ENCODE measurements at regions not wholly inside any gene's neighbourhood (a gene's known extent, or its start where the extent isn't known, plus 50 kb on each side); places are given as distances from the start of the nearest gene placed in this dataset.

GRCh38 chr7:21304808-21305375, 123.0 kb upstream of the SP4 start:
- Histone ChIP-seq H3K4me3 (ENCODE audit: low read depth in 1 of 2, low read length in 2 of 2) (no peak overlapping the region), H3K36me3 (ENCODE audit: control insufficient read depth in 1 of 2, insufficient read depth in 2 of 2, low read length in 2 of 2) (no peaks in the 10 kb centered on the region), H3K4me1 (ENCODE audit: control insufficient read depth in 1 of 2, insufficient read depth in 2 of 2, low read length in 2 of 2) (no peaks in the 10 kb centered on the region), H3K9me3 (ENCODE audit: control insufficient read depth in 1 of 2, low read length in 2 of 2) (no peaks in the 10 kb centered on the region), H3K27ac (ENCODE audit: low read length) (no peak overlapping the region), H3K27me3 (ENCODE audit: low read depth, low read length) (no peaks in the 10 kb centered on the region)

GRCh38 chr7:21305455-21306235, 122.2 kb upstream of the SP4 start:
- no peaks in the 10 kb centered on the region for H3K4me1 ChIP-seq (ENCODE audit: control insufficient read depth in 1 of 2, insufficient read depth in 2 of 2, low read length in 2 of 2)
- no peak overlapping the region for H3K4me3 ChIP-seq (ENCODE audit: low read depth in 1 of 2, low read length in 2 of 2)
- H3K36me3 ChIP-seq (ENCODE audit: control insufficient read depth in 1 of 2, insufficient read depth in 2 of 2, low read length in 2 of 2) = no peaks in the 10 kb centered on the region
- H3K9me3 ChIP-seq (ENCODE audit: control insufficient read depth in 1 of 2, low read length in 2 of 2) = no peaks in the 10 kb centered on the region
- H3K27me3 ChIP-seq (ENCODE audit: low read depth, low read length) = no peaks in the 10 kb centered on the region
- no peak overlapping the region for H3K27ac ChIP-seq (ENCODE audit: low read length)

- no peaks in the 10 kb centered on the region for H3K36me3 ChIP-seq (ENCODE audit: control insufficient read depth in 1 of 2, insufficient read depth in 2 of 2, low read length in 2 of 2)
- H3K27me3 ChIP-seq (ENCODE audit: low read depth, low read length) = no peaks in the 10 kb centered on the region
- H3K4me1 ChIP-seq (ENCODE audit: control insufficient read depth in 1 of 2, insufficient read depth in 2 of 2, low read length in 2 of 2) = no peaks in the 10 kb centered on the region
- no peak overlapping the region for H3K27ac ChIP-seq (ENCODE audit: low read length)
- no peak overlapping the region for H3K4me3 ChIP-seq (ENCODE audit: low read depth in 1 of 2, low read length in 2 of 2)
- H3K9me3 ChIP-seq (ENCODE audit: control insufficient read depth in 1 of 2, low read length in 2 of 2) = no peaks in the 10 kb centered on the region
Measured at GRCh38 chr7:21314954-21315353, 112.9 kb upstream of the SP4 start.

- H3K4me1 ChIP-seq (ENCODE audit: control insufficient read depth in 1 of 2, insufficient read depth in 2 of 2, low read length in 2 of 2) = no peaks in the 10 kb centered on the region
- H3K36me3 ChIP-seq (ENCODE audit: control insufficient read depth in 1 of 2, insufficient read depth in 2 of 2, low read length in 2 of 2) = no peaks in the 10 kb centered on the region
- H3K27ac ChIP-seq (ENCODE audit: low read length) = no peak overlapping the region
Measured at GRCh38 chr7:21317966-21318915, 109.6 kb upstream of the SP4 start.

GRCh38 chr7:21318916-21319270, 109.0 kb upstream of the SP4 start:
- H3K4me1 ChIP-seq (ENCODE audit: control insufficient read depth in 1 of 2, insufficient read depth in 2 of 2, low read length in 2 of 2) = no peaks in the 10 kb centered on the region
- H3K27ac ChIP-seq (ENCODE audit: low read length) = no peak overlapping the region
- H3K4me3 ChIP-seq (ENCODE audit: low read depth in 1 of 2, low read length in 2 of 2) = no peak overlapping the region
- H3K27me3 ChIP-seq (ENCODE audit: low read depth, low read length) = no peaks in the 10 kb centered on the region
- H3K9me3 ChIP-seq (ENCODE audit: control insufficient read depth in 1 of 2, low read length in 2 of 2) = no peaks in the 10 kb centered on the region
- no peaks in the 10 kb centered on the region for H3K36me3 ChIP-seq (ENCODE audit: control insufficient read depth in 1 of 2, insufficient read depth in 2 of 2, low read length in 2 of 2)

More at GRCh38 chr7:21317966-21318915, 109.6 kb upstream of the SP4 start:
- Histone ChIP-seq H3K9me3 (ENCODE audit: control insufficient read depth in 1 of 2, low read length in 2 of 2) (no peaks in the 10 kb centered on the region), H3K27me3 (ENCODE audit: low read depth, low read length) (no peaks in the 10 kb centered on the region), H3K4me3 (ENCODE audit: low read depth in 1 of 2, low read length in 2 of 2) (no peak overlapping the region)

GRCh38 chr7:21326241-21326640, 101.6 kb upstream of the SP4 start:
- no peaks in the 10 kb centered on the region for H3K27me3 ChIP-seq (ENCODE audit: low read depth, low read length)
- H3K4me3 ChIP-seq (ENCODE audit: low read depth in 1 of 2, low read length in 2 of 2) = no peak overlapping the region
- no peaks in the 10 kb centered on the region for H3K4me1 ChIP-seq (ENCODE audit: control insufficient read depth in 1 of 2, insufficient read depth in 2 of 2, low read length in 2 of 2)
- no peaks in the 10 kb centered on the region for H3K9me3 ChIP-seq (ENCODE audit: control insufficient read depth in 1 of 2, low read length in 2 of 2)
- no peak overlapping the region for H3K27ac ChIP-seq (ENCODE audit: low read length)
- H3K36me3 ChIP-seq (ENCODE audit: control insufficient read depth in 1 of 2, insufficient read depth in 2 of 2, low read length in 2 of 2) = no peaks in the 10 kb centered on the region

- Histone ChIP-seq H3K36me3 (ENCODE audit: control insufficient read depth in 1 of 2, insufficient read depth in 2 of 2, low read length in 2 of 2) (no peaks in the 10 kb centered on the region), H3K9me3 (ENCODE audit: control insufficient read depth in 1 of 2, low read length in 2 of 2) (no peaks in the 10 kb centered on the region), H3K27me3 (ENCODE audit: low read depth, low read length) (no peaks in the 10 kb centered on the region), H3K4me1 (ENCODE audit: control insufficient read depth in 1 of 2, insufficient read depth in 2 of 2, low read length in 2 of 2) (no peaks in the 10 kb centered on the region), H3K4me3 (ENCODE audit: low read depth in 1 of 2, low read length in 2 of 2) (no peak overlapping the region), H3K27ac (ENCODE audit: low read length) (no peak overlapping the region)
Measured at GRCh38 chr7:21326921-21327320, 101.0 kb upstream of the SP4 start.

- Histone ChIP-seq H3K4me1 (ENCODE audit: control insufficient read depth in 1 of 2, insufficient read depth in 2 of 2, low read length in 2 of 2) (no peaks in the 10 kb centered on the region), H3K27ac (ENCODE audit: low read length) (no peak overlapping the region), H3K4me3 (ENCODE audit: low read depth in 1 of 2, low read length in 2 of 2) (no peak overlapping the region), H3K9me3 (ENCODE audit: control insufficient read depth in 1 of 2, low read length in 2 of 2) (no peaks in the 10 kb centered on the region), H3K27me3 (ENCODE audit: low read depth, low read length) (no peaks in the 10 kb centered on the region), H3K36me3 (ENCODE audit: control insufficient read depth in 1 of 2, insufficient read depth in 2 of 2, low read length in 2 of 2) (no peaks in the 10 kb centered on the region)
Measured at GRCh38 chr7:21327422-21328409, 100.2 kb upstream of the SP4 start.

GRCh38 chr7:21330462-21331178, 97.3 kb upstream of the SP4 start:
- no peak overlapping the region for H3K27ac ChIP-seq (ENCODE audit: low read length)
- no peak overlapping the region for H3K4me3 ChIP-seq (ENCODE audit: low read depth in 1 of 2, low read length in 2 of 2)
- H3K4me1 ChIP-seq (ENCODE audit: control insufficient read depth in 1 of 2, insufficient read depth in 2 of 2, low read length in 2 of 2) = no peaks in the 10 kb centered on the region
- H3K36me3 ChIP-seq (ENCODE audit: control insufficient read depth in 1 of 2, insufficient read depth in 2 of 2, low read length in 2 of 2) = no peaks in the 10 kb centered on the region
- no peaks in the 10 kb centered on the region for H3K9me3 ChIP-seq (ENCODE audit: control insufficient read depth in 1 of 2, low read length in 2 of 2)
- no peaks in the 10 kb centered on the region for H3K27me3 ChIP-seq (ENCODE audit: low read depth, low read length)

- Histone ChIP-seq H3K4me1 (ENCODE audit: control insufficient read depth in 1 of 2, insufficient read depth in 2 of 2, low read length in 2 of 2) (no peaks in the 10 kb centered on the region), H3K4me3 (ENCODE audit: low read depth in 1 of 2, low read length in 2 of 2) (no peak overlapping the region), H3K36me3 (ENCODE audit: control insufficient read depth in 1 of 2, insufficient read depth in 2 of 2, low read length in 2 of 2) (no peaks in the 10 kb centered on the region), H3K27ac (ENCODE audit: low read length) (no peak overlapping the region), H3K9me3 (ENCODE audit: control insufficient read depth in 1 of 2, low read length in 2 of 2) (no peaks in the 10 kb centered on the region), H3K27me3 (ENCODE audit: low read depth, low read length) (no peaks in the 10 kb centered on the region)
Measured at GRCh38 chr7:21334906-21335305, 93.0 kb upstream of the SP4 start.
